Osteocyte (in vitro differentiated cells): ENCODE measurements at regions not wholly inside any gene's neighbourhood (a gene's known extent, or its start where the extent isn't known, plus 50 kb on each side); places are given as distances from the start of the nearest gene placed in this dataset.
A peak's percentile ranks its signal among the peaks of the same experiment; 100 is the strongest.

Experiments used
- DNase-seq: peaks from one replicate; pipeline ENCODE4 v3.0.0; 2021; ENCODE audit warnings: mixed read lengths; ENCODE audit not compliant: unreplicated experiment; ENCODE audit errors: extremely low spot score
- H3K27ac Mint-ChIP-seq: one replicate; pipeline ENCODE4 v1.8.0; 2021; ENCODE audit warnings: mild to moderate bottlenecking, mixed read lengths; ENCODE audit not compliant: unreplicated experiment
- H3K27me3 Mint-ChIP-seq: one replicate; pipeline ENCODE4 v1.8.0; 2021; ENCODE audit warnings: mixed read lengths; ENCODE audit not compliant: unreplicated experiment
- H3K36me3 Mint-ChIP-seq: one replicate; pipeline ENCODE4 v1.8.0; 2021; ENCODE audit warnings: mixed read lengths; ENCODE audit not compliant: unreplicated experiment
- H3K4me1 Mint-ChIP-seq: one replicate; pipeline ENCODE4 v1.8.0; 2021; ENCODE audit warnings: mixed read lengths; ENCODE audit not compliant: unreplicated experiment
- H3K4me3 Mint-ChIP-seq: one replicate; pipeline ENCODE4 v1.8.0; 2021; ENCODE audit warnings: mild to moderate bottlenecking, moderate library complexity, mixed read lengths; ENCODE audit not compliant: unreplicated experiment
- H3K9me3 Mint-ChIP-seq: one replicate; pipeline ENCODE4 v1.8.0; 2021; ENCODE audit warnings: mixed read lengths; ENCODE audit not compliant: unreplicated experiment
- TF ChIP-seq, protein P1 (sequence below): fragments of 200-600 bp; sonication (generic); IDR thresholded peaks from 2 replicates; pipeline ENCODE4 v1.5.0; 2021; ENCODE audit warnings: antibody characterized with exemption, mild to moderate bottlenecking, moderate library complexity

DNA sequence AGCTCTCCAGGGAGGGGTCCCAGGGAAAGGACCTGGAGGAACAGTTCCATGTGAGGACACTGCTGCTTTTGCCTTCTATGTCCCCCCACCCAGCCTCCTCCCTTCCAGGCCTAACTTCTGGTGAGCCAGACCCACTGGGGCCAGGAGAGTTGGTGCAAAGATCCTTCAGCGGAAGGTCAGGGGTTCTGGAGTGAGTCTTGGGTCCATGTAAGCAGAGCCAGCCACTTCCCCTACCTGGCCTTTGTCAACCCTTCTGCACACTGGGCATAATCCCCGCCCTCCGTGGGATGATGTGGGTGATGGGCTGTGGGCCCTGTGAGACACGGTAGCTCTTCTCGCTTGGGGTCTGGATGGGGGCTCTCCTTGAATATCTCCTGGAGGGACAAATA lies 76.9 kb downstream of the RHOB start:
- Mint-ChIP-seq H3K4me1 (peaks cover 30% of the 10 kb centered on the region), H3K27me3 (no peaks in the 10 kb centered on the region), H3K4me3 (no peak overlapping the region), H3K27ac (no peak overlapping the region), H3K9me3 (no peaks in the 10 kb centered on the region), H3K36me3 (no peaks in the 10 kb centered on the region)
- no peak for DNase-seq
- TF ChIP-seq, protein P1, sequence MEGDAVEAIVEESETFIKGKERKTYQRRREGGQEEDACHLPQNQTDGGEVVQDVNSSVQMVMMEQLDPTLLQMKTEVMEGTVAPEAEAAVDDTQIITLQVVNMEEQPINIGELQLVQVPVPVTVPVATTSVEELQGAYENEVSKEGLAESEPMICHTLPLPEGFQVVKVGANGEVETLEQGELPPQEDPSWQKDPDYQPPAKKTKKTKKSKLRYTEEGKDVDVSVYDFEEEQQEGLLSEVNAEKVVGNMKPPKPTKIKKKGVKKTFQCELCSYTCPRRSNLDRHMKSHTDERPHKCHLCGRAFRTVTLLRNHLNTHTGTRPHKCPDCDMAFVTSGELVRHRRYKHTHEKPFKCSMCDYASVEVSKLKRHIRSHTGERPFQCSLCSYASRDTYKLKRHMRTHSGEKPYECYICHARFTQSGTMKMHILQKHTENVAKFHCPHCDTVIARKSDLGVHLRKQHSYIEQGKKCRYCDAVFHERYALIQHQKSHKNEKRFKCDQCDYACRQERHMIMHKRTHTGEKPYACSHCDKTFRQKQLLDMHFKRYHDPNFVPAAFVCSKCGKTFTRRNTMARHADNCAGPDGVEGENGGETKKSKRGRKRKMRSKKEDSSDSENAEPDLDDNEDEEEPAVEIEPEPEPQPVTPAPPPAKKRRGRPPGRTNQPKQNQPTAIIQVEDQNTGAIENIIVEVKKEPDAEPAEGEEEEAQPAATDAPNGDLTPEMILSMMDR, result no peak

DNA sequence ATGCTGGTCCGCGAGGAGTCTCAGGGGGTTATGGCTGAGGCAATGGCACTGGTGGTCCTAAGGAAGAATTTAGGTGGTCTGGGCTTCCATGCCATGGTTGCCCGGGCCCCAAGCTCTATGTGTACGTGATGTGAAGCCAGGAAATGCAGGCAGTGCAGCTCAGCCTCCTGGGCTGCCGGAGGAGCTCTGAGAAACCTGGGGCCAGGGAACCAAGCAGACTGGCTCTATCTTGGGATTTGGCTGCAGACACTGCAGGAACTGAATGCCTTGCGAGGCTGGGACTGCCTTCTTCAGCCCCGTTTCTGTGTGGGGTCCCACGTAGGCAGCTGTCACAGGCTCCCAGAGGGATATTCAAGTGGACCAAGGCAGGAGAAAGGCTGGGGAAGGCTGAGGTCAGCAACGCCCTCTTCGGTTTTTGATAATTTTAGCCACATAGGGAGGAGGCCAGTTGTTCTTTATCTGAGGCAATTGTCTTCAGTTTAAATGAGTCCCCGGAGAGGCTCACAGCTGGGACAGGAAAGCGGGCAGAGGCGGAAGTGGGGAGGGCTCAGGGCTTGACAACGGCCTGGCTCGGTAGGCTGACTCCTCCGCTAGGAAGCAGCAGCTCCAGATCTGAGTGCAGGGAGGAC lies 77.7 kb downstream of the RHOB start:
- TF ChIP-seq, protein P1, result no peak
- Mint-ChIP-seq H3K27me3 (no peaks in the 10 kb centered on the region), H3K36me3 (no peaks in the 10 kb centered on the region), H3K4me3 (no peak overlapping the region), H3K9me3 (no peaks in the 10 kb centered on the region), H3K27ac (no peak overlapping the region), H3K4me1 (peaks cover 30% of the 10 kb centered on the region)
- DNase-seq, result no peak

DNA sequence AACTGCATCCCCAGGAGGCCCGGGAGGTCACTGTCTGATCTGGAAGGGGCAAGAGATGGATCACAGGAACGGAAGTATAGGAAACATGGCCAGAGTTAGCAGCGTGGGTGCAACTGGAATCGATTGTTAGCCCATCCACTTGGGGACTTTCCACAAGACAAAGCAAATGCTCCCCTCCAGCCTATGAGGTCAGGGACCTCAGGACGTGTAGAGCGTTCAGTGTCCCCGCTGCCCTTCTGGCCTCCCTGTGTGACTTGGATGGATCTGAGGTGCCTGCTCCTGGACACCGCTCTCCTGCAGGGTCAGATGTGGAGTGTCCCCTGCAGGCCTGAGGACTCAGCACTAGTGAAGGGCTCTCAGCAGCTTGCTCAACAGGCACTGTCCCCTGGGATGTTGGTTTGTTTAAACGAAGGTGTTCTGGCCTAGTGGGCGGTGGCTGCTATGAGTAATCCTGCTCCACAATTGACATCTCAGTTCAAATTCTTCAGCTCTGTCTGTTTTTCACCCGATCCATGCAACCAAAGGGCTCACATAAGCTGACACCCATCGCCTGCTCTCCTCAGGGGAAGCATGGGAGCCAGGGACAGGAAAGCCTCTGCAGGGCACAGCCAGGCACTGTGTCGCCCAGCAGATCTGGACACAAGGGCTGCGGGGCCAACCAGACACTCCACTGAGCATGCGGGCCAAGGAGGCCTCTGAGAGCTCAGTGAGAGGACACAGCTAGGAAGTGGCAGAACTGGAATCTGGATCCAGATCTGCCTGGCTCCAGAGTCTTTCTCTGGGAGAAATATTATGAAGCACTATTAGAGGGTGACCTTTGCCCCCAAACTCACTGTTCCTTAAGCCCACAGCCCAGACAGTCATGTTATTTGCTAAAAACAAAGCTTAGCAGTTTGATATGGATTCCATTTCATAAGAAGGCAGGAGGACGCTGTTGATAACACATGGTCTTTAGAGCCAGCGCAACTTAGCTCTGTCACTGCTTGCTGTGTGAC lies 78.5 kb downstream of the RHOB start:
- H3K9me3 Mint-ChIP-seq, result no peaks in the 10 kb centered on the region
- H3K27ac Mint-ChIP-seq, result peak overlapping the region; percentile 56
- DNase-seq, result no peak
- H3K36me3 Mint-ChIP-seq, result no peaks in the 10 kb centered on the region
- H3K4me1 Mint-ChIP-seq, result peaks cover 30% of the 10 kb centered on the region
- H3K4me3 Mint-ChIP-seq, result no peak overlapping the region
- H3K27me3 Mint-ChIP-seq, result no peaks in the 10 kb centered on the region
- TF ChIP-seq, protein P1, result no peak

DNA sequence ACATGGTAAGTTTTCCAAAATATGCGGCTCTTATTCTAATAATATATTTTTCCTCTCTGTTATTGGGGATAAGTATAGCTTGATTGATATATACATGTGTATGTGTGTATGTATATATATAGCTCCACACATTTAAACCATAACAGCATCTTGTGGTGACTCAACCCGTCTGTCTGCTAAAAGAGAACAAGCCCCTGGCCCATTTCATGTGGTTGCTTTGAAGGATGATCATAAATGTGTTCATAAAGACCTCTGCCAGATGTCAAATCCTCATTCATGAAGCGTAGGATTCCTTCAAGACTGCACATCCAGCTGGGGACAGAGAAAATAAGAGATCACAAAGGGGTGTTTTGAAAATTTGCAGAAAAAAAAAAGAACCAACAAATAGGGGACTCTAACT lies 79.3 kb downstream of the RHOB start:
- Mint-ChIP-seq H3K27ac (no peak overlapping the region), H3K9me3 (no peaks in the 10 kb centered on the region), H3K27me3 (no peaks in the 10 kb centered on the region), H3K4me1 (peaks cover 30% of the 10 kb centered on the region), H3K4me3 (no peak overlapping the region), H3K36me3 (no peaks in the 10 kb centered on the region)
- TF ChIP-seq, protein P1, result no peak
- DNase-seq, result no peak

DNA sequence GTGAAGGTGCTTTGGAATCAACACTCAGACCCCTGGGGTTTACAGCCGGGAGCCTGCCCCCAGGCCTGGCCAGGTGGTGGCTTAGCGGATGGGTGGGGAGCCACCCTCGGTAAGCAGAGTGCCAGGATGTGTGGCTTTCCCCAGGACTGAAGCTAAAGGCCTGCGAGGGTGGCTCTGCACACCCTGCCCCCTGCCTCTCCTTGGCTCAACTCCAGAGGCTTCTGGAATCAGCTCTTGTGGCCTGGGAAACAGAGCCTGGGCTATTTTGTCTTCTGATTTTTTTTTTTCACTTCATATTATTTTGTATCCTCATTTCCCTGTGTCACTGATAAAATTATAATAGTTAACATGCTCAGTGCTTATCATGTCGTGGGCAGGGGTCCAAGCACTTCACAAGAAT lies 79.8 kb downstream of the RHOB start:
- Mint-ChIP-seq H3K27me3 (no peaks in the 10 kb centered on the region), H3K9me3 (no peaks in the 10 kb centered on the region), H3K27ac (no peak overlapping the region), H3K4me3 (no peak overlapping the region), H3K36me3 (no peaks in the 10 kb centered on the region), H3K4me1 (peaks cover 30% of the 10 kb centered on the region)
- DNase-seq, result no peak
- TF ChIP-seq, protein P1, result no peak
